ENCODE measurements at regions not wholly inside any gene's neighbourhood (a gene's known extent, or its start where the extent isn't known, plus 50 kb on each side); places are given as distances from the start of the nearest gene placed in this dataset.

- no peaks in the 10 kb centered on the region for H3K27me3 ChIP-seq (ENCODE audit: control insufficient read depth, insufficient read depth, low read length)
- H3K9me3 ChIP-seq (ENCODE audit: control insufficient read depth, insufficient read depth, low read length), result no peaks in the 10 kb centered on the region
- no peak for DNase-seq (ENCODE audit: low read depth, low spot score)
- TF ChIP-seq CTCF (IDR thresholded peaks at IDR 0.05; ENCODE audit: low read depth, low read length), result no peak
- POLR2A ChIA-PET, result no interaction called here
- H3K4me3 ChIP-seq (ENCODE audit: low read depth, low read length), result no peak overlapping the region
- H3K27ac ChIP-seq (ENCODE audit: low read depth, low read length), result no peak overlapping the region
- CTCF ChIA-PET, result no interaction called here
Observed at GRCh38 chr20:60255866-60256265, 297.6 kb downstream of the CDH26 start.

GRCh38 chr20:60256811-60257210 lies 298.6 kb downstream of the CDH26 start:
- Histone ChIP-seq H3K27me3 (ENCODE audit: control insufficient read depth, insufficient read depth, low read length) (no peaks in the 10 kb centered on the region), H3K4me3 (ENCODE audit: low read depth, low read length) (no peak overlapping the region), H3K27ac (ENCODE audit: low read depth, low read length) (no peak overlapping the region), H3K9me3 (ENCODE audit: control insufficient read depth, insufficient read depth, low read length) (no peaks in the 10 kb centered on the region)
- no peak for TF ChIP-seq CTCF (IDR thresholded peaks at IDR 0.05; ENCODE audit: low read depth, low read length)
- no peak for DNase-seq (ENCODE audit: low read depth, low spot score)
- CTCF ChIA-PET, result no interaction called here
- POLR2A ChIA-PET, result no interaction called here

- no peak overlapping the region for H3K27ac ChIP-seq (ENCODE audit: low read depth, low read length)
- CTCF ChIA-PET, result interaction anchor here (1.0 kb wide), 1 partner anchor 930 kb away, joined by 3 read pairs; no protein-coding TSS in a partner anchor
- POLR2A ChIA-PET, result no interaction called here
- H3K27me3 ChIP-seq (ENCODE audit: control insufficient read depth, insufficient read depth, low read length), result no peaks in the 10 kb centered on the region
- no peaks in the 10 kb centered on the region for H3K9me3 ChIP-seq (ENCODE audit: control insufficient read depth, insufficient read depth, low read length)
- no peak for DNase-seq (ENCODE audit: low read depth, low spot score)
- H3K4me3 ChIP-seq (ENCODE audit: low read depth, low read length), result no peak overlapping the region
- TF ChIP-seq CTCF (IDR thresholded peaks at IDR 0.05; ENCODE audit: low read depth, low read length), result no peak
Observed at GRCh38 chr20:60257671-60258070, 299.4 kb downstream of the CDH26 start.

GRCh38 chr20:60258255-60258863 lies 300.1 kb downstream of the CDH26 start:
- Histone ChIP-seq H3K9me3 (ENCODE audit: control insufficient read depth, insufficient read depth, low read length) (no peaks in the 10 kb centered on the region), H3K4me3 (ENCODE audit: low read depth, low read length) (no peak overlapping the region), H3K27ac (ENCODE audit: low read depth, low read length) (no peak overlapping the region), H3K27me3 (ENCODE audit: control insufficient read depth, insufficient read depth, low read length) (no peaks in the 10 kb centered on the region)
- TF ChIP-seq CTCF (IDR thresholded peaks at IDR 0.05; ENCODE audit: low read depth, low read length), result no peak
- POLR2A ChIA-PET, result no interaction called here
- no peak for DNase-seq (ENCODE audit: low read depth, low spot score)
- CTCF ChIA-PET, result interaction anchor here (1.0 kb wide), 1 partner anchor 929 kb away, joined by 3 read pairs; no protein-coding TSS in a partner anchor

GRCh38 chr20:60261333-60261732 lies 303.1 kb downstream of the CDH26 start:
- DNase-seq (ENCODE audit: low read depth, low spot score), result no peak
- H3K4me3 ChIP-seq (ENCODE audit: low read depth, low read length), result no peak overlapping the region
- no peak for TF ChIP-seq CTCF (IDR thresholded peaks at IDR 0.05; ENCODE audit: low read depth, low read length)
- no peaks in the 10 kb centered on the region for H3K9me3 ChIP-seq (ENCODE audit: control insufficient read depth, insufficient read depth, low read length)
- no peak overlapping the region for H3K27ac ChIP-seq (ENCODE audit: low read depth, low read length)
- H3K27me3 ChIP-seq (ENCODE audit: control insufficient read depth, insufficient read depth, low read length), result peaks cover 7% of the 10 kb centered on the region
- POLR2A ChIA-PET, result no interaction called here
- CTCF ChIA-PET, result interaction anchor here (3.7 to 5.3 kb wide), 2 partner anchors 11 to 49 kb away, joined by 18 to 64 read pairs; no protein-coding TSS in a partner anchor

Data from AG04450 (cell line).